ENCODE measurements at regions not wholly inside any gene's neighbourhood (a gene's known extent, or its start where the extent isn't known, plus 50 kb on each side); places are given as distances from the start of the nearest gene placed in this dataset.

GRCh38 chr11:111440416-111441205 is 61.5 kb upstream of the POU2AF1 start:
- dilution Hi-C loops (cut with MboI; ENCODE audit: extremely low pct_ligation_motif_present, low sequenced_read_pairs): loop anchor here (25.0 kb wide), 1 partner anchor 153 kb away; the partner anchor contains the start of gene POU2AF3
- no peak overlapping the region for H3K27ac ChIP-seq (ENCODE audit: control insufficient read depth, insufficient read depth, low read length)

DNA sequence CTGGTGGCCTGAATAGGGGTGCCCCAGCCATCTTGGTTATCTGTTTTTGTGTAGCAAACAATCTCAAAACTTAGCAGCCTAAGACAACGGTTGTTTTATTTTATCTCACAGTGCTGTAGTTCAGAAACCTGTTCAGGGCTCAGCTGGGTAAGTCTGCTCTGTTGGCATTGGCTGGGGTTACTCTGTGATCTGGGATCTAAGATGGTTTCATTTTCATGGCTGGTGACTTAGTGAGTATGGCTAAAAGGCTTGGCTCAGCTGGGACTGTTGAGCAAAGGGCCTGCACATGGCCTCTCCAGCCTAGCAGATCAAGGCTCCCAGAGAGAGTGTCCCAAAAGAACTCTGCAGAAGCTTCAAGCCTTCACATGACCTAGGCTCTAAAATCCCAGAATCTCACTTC is 60.8 kb upstream of the POU2AF1 start:
- FAIRE-seq: no peak
- TF ChIP-seq, protein P1, sequence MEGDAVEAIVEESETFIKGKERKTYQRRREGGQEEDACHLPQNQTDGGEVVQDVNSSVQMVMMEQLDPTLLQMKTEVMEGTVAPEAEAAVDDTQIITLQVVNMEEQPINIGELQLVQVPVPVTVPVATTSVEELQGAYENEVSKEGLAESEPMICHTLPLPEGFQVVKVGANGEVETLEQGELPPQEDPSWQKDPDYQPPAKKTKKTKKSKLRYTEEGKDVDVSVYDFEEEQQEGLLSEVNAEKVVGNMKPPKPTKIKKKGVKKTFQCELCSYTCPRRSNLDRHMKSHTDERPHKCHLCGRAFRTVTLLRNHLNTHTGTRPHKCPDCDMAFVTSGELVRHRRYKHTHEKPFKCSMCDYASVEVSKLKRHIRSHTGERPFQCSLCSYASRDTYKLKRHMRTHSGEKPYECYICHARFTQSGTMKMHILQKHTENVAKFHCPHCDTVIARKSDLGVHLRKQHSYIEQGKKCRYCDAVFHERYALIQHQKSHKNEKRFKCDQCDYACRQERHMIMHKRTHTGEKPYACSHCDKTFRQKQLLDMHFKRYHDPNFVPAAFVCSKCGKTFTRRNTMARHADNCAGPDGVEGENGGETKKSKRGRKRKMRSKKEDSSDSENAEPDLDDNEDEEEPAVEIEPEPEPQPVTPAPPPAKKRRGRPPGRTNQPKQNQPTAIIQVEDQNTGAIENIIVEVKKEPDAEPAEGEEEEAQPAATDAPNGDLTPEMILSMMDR (optimal IDR thresholded peaks at IDR 0.05 in 1 of 3, IDR thresholded peaks at IDR 0.05 in 1 of 3, conservative IDR thresholded peaks at IDR 0.05 in 1 of 3; ENCODE audit: extremely low read depth in 1 of 3, insufficient read depth in 2 of 3, low read length in 3 of 3): no peak
- no peak for TF ChIP-seq EZH2 (IDR thresholded peaks at IDR 0.05; ENCODE audit: low read length)
- no peaks in the 10 kb centered on the region for H3K27me3 ChIP-seq (ENCODE audit: control insufficient read depth, extremely low read depth, insufficient read depth, low read length)
- H3K36me3 ChIP-seq (ENCODE audit: control insufficient read depth in 2 of 2, extremely low read depth in 1 of 2, insufficient read depth in 2 of 2, low read length in 2 of 2): no peaks in the 10 kb centered on the region
- no peak overlapping the region for H3K27ac ChIP-seq (ENCODE audit: control insufficient read depth, insufficient read depth, low read length)
- H3K4me3 ChIP-seq (ENCODE audit: control insufficient read depth in 2 of 3, extremely low read depth in 1 of 3, insufficient read depth in 2 of 3, low read depth in 1 of 3, low read length in 3 of 3): no peak overlapping the region
- H3K4me1 ChIP-seq (ENCODE audit: control insufficient read depth, extremely low read depth, insufficient read depth, low read length): peaks cover 2% of the 10 kb centered on the region
- H4K20me1 ChIP-seq (ENCODE audit: control insufficient read depth, extremely low read depth, insufficient read depth, low read length): no peaks in the 10 kb centered on the region
- H3K9me1 ChIP-seq (ENCODE audit: control insufficient read depth, extremely low read depth, insufficient read depth, low read length): no peaks in the 10 kb centered on the region
- H3K9ac ChIP-seq (ENCODE audit: control insufficient read depth, extremely low read depth, insufficient read depth, low read length): no peak overlapping the region
- no peaks in the 10 kb centered on the region for H3K9me3 ChIP-seq (ENCODE audit: control insufficient read depth, low read depth, low read length)
- dilution Hi-C loops (cut with MboI; ENCODE audit: extremely low pct_ligation_motif_present, low sequenced_read_pairs): loop anchor here (25.0 kb wide), 1 partner anchor 153 kb away; the partner anchor contains the start of gene POU2AF3
- H2AFZ ChIP-seq (ENCODE audit: control insufficient read depth, low read length): no peak overlapping the region
- H3K79me2 ChIP-seq (ENCODE audit: control insufficient read depth, insufficient read depth, low read length): no peaks in the 10 kb centered on the region
- DNase-seq (ENCODE audit: low read depth, low spot score): no peak
- no peak overlapping the region for H3K4me2 ChIP-seq (ENCODE audit: control insufficient read depth, extremely low read depth, insufficient read depth, low read depth, low read length)

More at GRCh38 chr11:111440416-111441205, 61.5 kb upstream of the POU2AF1 start:
- H2AFZ ChIP-seq (ENCODE audit: control insufficient read depth, low read length): no peak overlapping the region
- H3K9me3 ChIP-seq (ENCODE audit: control insufficient read depth, low read depth, low read length): no peaks in the 10 kb centered on the region
- DNase-seq (ENCODE audit: low read depth, low spot score) (no peak), FAIRE-seq (no peak)
- H3K9me1 ChIP-seq (ENCODE audit: control insufficient read depth, extremely low read depth, insufficient read depth, low read length): no peaks in the 10 kb centered on the region
- H3K79me2 ChIP-seq (ENCODE audit: control insufficient read depth, insufficient read depth, low read length): no peaks in the 10 kb centered on the region
- TF ChIP-seq EZH2 (IDR thresholded peaks at IDR 0.05; ENCODE audit: low read length): no peak
- TF ChIP-seq, protein P1 (optimal IDR thresholded peaks at IDR 0.05 in 1 of 3, IDR thresholded peaks at IDR 0.05 in 1 of 3, conservative IDR thresholded peaks at IDR 0.05 in 1 of 3; ENCODE audit: extremely low read depth in 1 of 3, insufficient read depth in 2 of 3, low read length in 3 of 3): no peak
- no peaks in the 10 kb centered on the region for H3K27me3 ChIP-seq (ENCODE audit: control insufficient read depth, extremely low read depth, insufficient read depth, low read length)
- no peak overlapping the region for H3K4me3 ChIP-seq (ENCODE audit: control insufficient read depth in 2 of 3, extremely low read depth in 1 of 3, insufficient read depth in 2 of 3, low read depth in 1 of 3, low read length in 3 of 3)
- H3K9ac ChIP-seq (ENCODE audit: control insufficient read depth, extremely low read depth, insufficient read depth, low read length): no peak overlapping the region
- H4K20me1 ChIP-seq (ENCODE audit: control insufficient read depth, extremely low read depth, insufficient read depth, low read length): no peaks in the 10 kb centered on the region
- H3K4me2 ChIP-seq (ENCODE audit: control insufficient read depth, extremely low read depth, insufficient read depth, low read depth, low read length): no peak overlapping the region
- H3K4me1 ChIP-seq (ENCODE audit: control insufficient read depth, extremely low read depth, insufficient read depth, low read length): peaks cover 2% of the 10 kb centered on the region
- H3K36me3 ChIP-seq (ENCODE audit: control insufficient read depth in 2 of 2, extremely low read depth in 1 of 2, insufficient read depth in 2 of 2, low read length in 2 of 2): no peaks in the 10 kb centered on the region

Measured in keratinocyte (primary cell).